HUES48 (cell line): ENCODE measurements at regions not wholly inside any gene's neighbourhood (a gene's known extent, or its start where the extent isn't known, plus 50 kb on each side); places are given as distances from the start of the nearest gene placed in this dataset.
"Not testable (repeated sequence)": the region's sequence is repeated elsewhere in the genome, so short reads cannot be mapped to it uniquely, and the experiment has no call there.

Experiments
- H3K27ac ChIP-seq: one replicate; pipeline ENCODE4 v1.7.0; 2013; ENCODE audit warnings: low read depth, low read length, inconsistent platforms
- H3K27me3 ChIP-seq: 2 replicates; pipeline ENCODE4 v1.6.1; 2013; ENCODE audit warnings: mild to moderate bottlenecking, low read length; ENCODE audit not compliant: control insufficient read depth, insufficient read depth
- H3K36me3 ChIP-seq: 2 replicates; pipeline ENCODE4 v1.6.1; 2013; ENCODE audit warnings: low read length; ENCODE audit not compliant: control insufficient read depth, insufficient read depth
- H3K4me1 ChIP-seq: 2 replicates; pipeline ENCODE4 v1.6.1; 2013; ENCODE audit warnings: mild to moderate bottlenecking, low read length; ENCODE audit not compliant: control insufficient read depth, insufficient read depth
- H3K4me3 ChIP-seq: 2 replicates; pipeline ENCODE4 v1.5.1; 2013; ENCODE audit warnings: mild to moderate bottlenecking, low read depth, low read length
- H3K9ac ChIP-seq: 2 replicates; pipeline ENCODE4 v1.6.1; 2013; ENCODE audit warnings: mild to moderate bottlenecking, low read depth, low read length, moderate library complexity
- H3K9me3 ChIP-seq: 2 replicates; pipeline ENCODE4 v1.6.1; 2013; ENCODE audit warnings: low read length; ENCODE audit not compliant: control insufficient read depth, insufficient read depth

- not testable (repeated sequence) for H3K27me3 ChIP-seq, H3K9me3 ChIP-seq, H3K27ac ChIP-seq, H3K9ac ChIP-seq, H3K4me3 ChIP-seq, H3K36me3 ChIP-seq, H3K4me1 ChIP-seq
Observed at GRCh38 chr11:4315292-4315691, 52.9 kb downstream of the OR52B4 start.

- not testable (repeated sequence) for H3K27ac ChIP-seq, H3K27me3 ChIP-seq, H3K36me3 ChIP-seq, H3K4me3 ChIP-seq, H3K9ac ChIP-seq, H3K4me1 ChIP-seq, H3K9me3 ChIP-seq
Observed at GRCh38 chr11:4277225-4277624, 91.0 kb downstream of the OR52B4 start.

GRCh38 chr11:4251085-4251484 is 117.1 kb downstream of the OR52B4 start:
- H3K27ac ChIP-seq, H3K4me1 ChIP-seq, H3K4me3 ChIP-seq, H3K36me3 ChIP-seq, H3K27me3 ChIP-seq, H3K9ac ChIP-seq, H3K9me3 ChIP-seq: not testable (repeated sequence)

GRCh38 chr11:4249475-4249874 is 118.7 kb downstream of the OR52B4 start:
- not testable (repeated sequence) for H3K4me1 ChIP-seq, H3K27ac ChIP-seq, H3K9ac ChIP-seq, H3K27me3 ChIP-seq, H3K36me3 ChIP-seq, H3K4me3 ChIP-seq, H3K9me3 ChIP-seq

GRCh38 chr11:4237771-4238170 is 130.4 kb downstream of the OR52B4 start:
- H3K9me3 ChIP-seq, H3K27ac ChIP-seq, H3K4me3 ChIP-seq, H3K4me1 ChIP-seq, H3K36me3 ChIP-seq, H3K27me3 ChIP-seq, H3K9ac ChIP-seq: not testable (repeated sequence)

- not testable (repeated sequence) for H3K27me3 ChIP-seq, H3K4me3 ChIP-seq, H3K9me3 ChIP-seq, H3K9ac ChIP-seq, H3K36me3 ChIP-seq, H3K27ac ChIP-seq, H3K4me1 ChIP-seq
Observed at GRCh38 chr11:4218857-4219256, 124.3 kb downstream of the RRM1 start.

- no peaks in the 10 kb centered on the region for H3K4me1 ChIP-seq
- no peaks in the 10 kb centered on the region for H3K36me3 ChIP-seq
Observed at GRCh38 chr11:4213746-4214145, 119.1 kb downstream of the RRM1 start.

GRCh38 chr11:4211991-4212390 is 117.4 kb downstream of the RRM1 start:
- Histone ChIP-seq H3K9me3 (no peaks in the 10 kb centered on the region), H3K27me3 (peaks cover 18% of the 10 kb centered on the region), H3K4me3 (peak overlapping the region; percentile 24), H3K4me1 (no peaks in the 10 kb centered on the region), H3K9ac (no peak overlapping the region), H3K27ac (no peak overlapping the region), H3K36me3 (no peaks in the 10 kb centered on the region)

More at GRCh38 chr11:4213746-4214145, 119.1 kb downstream of the RRM1 start:
- no peaks in the 10 kb centered on the region for H3K9me3 ChIP-seq
- no peak overlapping the region for H3K27ac ChIP-seq
- H3K9ac ChIP-seq: no peak overlapping the region
- H3K4me3 ChIP-seq: no peak overlapping the region
- peaks cover 18% of the 10 kb centered on the region for H3K27me3 ChIP-seq

GRCh38 chr11:4203603-4204360 is 109.2 kb downstream of the RRM1 start:
- Histone ChIP-seq H3K36me3 (no peaks in the 10 kb centered on the region), H3K9me3 (no peaks in the 10 kb centered on the region), H3K9ac (no peak overlapping the region), H3K27ac (no peak overlapping the region), H3K4me3 (no peak overlapping the region), H3K27me3 (no peaks in the 10 kb centered on the region), H3K4me1 (no peaks in the 10 kb centered on the region)

GRCh38 chr11:4202749-4203148 is 108.2 kb downstream of the RRM1 start:
- H3K4me1 ChIP-seq: no peaks in the 10 kb centered on the region
- no peaks in the 10 kb centered on the region for H3K27me3 ChIP-seq
- no peak overlapping the region for H3K4me3 ChIP-seq
- no peaks in the 10 kb centered on the region for H3K36me3 ChIP-seq
- H3K9me3 ChIP-seq: no peaks in the 10 kb centered on the region
- 0 out of 2 replicates have a peak overlapping the region, but pooled peaks have one; percentile 5 for H3K9ac ChIP-seq
- no peak overlapping the region for H3K27ac ChIP-seq

- H3K27me3 ChIP-seq: no peaks in the 10 kb centered on the region
- H3K4me1 ChIP-seq: no peaks in the 10 kb centered on the region
- H3K27ac ChIP-seq: no peak overlapping the region
- no peak overlapping the region for H3K4me3 ChIP-seq
- no peaks in the 10 kb centered on the region for H3K36me3 ChIP-seq
- no peak overlapping the region for H3K9ac ChIP-seq
- no peaks in the 10 kb centered on the region for H3K9me3 ChIP-seq
Observed at GRCh38 chr11:4197112-4197511, 102.5 kb downstream of the RRM1 start.
